HUES64 (cell line): ENCODE measurements at regions not wholly inside any gene's neighbourhood (a gene's known extent, or its start where the extent isn't known, plus 50 kb on each side); places are given as distances from the start of the nearest gene placed in this dataset.

Experiments used
- H3K27ac ChIP-seq: 2 replicates; pipeline ENCODE4 v1.7.0; 2013; ENCODE audit warnings: low read depth, low read length, inconsistent platforms
- H3K27me3 ChIP-seq: 2 replicates; pipeline ENCODE4 v1.6.1; 2013; ENCODE audit warnings: mild to moderate bottlenecking, low read length; ENCODE audit not compliant: insufficient read depth
- H3K36me3 ChIP-seq: 2 replicates; pipeline ENCODE4 v1.6.1; 2013; ENCODE audit warnings: mild to moderate bottlenecking, low read length; ENCODE audit not compliant: insufficient read depth
- H3K4me1 ChIP-seq: 2 replicates; pipeline ENCODE4 v1.6.1; 2013; ENCODE audit warnings: mild to moderate bottlenecking, low read length, moderate library complexity; ENCODE audit not compliant: insufficient read depth
- H3K4me3 ChIP-seq: 2 replicates; pipeline ENCODE4 v1.5.1; 2013; ENCODE audit warnings: mild to moderate bottlenecking, low read length, moderate library complexity
- H3K9ac ChIP-seq: 2 replicates; pipeline ENCODE4 v1.6.1; 2013; ENCODE audit warnings: mild to moderate bottlenecking, low read depth, low read length
- H3K9me3 ChIP-seq: 2 replicates; pipeline ENCODE4 v1.6.1; 2013; ENCODE audit warnings: low read depth, low read length; ENCODE audit not compliant: insufficient read depth
- WGBS: fragments of 150-250, 120-280 bp; methylation state at CpG from one replicate; pipeline ENCODE4 v1.1.7; 2013; ENCODE audit warnings: missing lambda C conversion rate; 5-methylcytosine and 5-hydroxymethylcytosine counted together

DNA sequence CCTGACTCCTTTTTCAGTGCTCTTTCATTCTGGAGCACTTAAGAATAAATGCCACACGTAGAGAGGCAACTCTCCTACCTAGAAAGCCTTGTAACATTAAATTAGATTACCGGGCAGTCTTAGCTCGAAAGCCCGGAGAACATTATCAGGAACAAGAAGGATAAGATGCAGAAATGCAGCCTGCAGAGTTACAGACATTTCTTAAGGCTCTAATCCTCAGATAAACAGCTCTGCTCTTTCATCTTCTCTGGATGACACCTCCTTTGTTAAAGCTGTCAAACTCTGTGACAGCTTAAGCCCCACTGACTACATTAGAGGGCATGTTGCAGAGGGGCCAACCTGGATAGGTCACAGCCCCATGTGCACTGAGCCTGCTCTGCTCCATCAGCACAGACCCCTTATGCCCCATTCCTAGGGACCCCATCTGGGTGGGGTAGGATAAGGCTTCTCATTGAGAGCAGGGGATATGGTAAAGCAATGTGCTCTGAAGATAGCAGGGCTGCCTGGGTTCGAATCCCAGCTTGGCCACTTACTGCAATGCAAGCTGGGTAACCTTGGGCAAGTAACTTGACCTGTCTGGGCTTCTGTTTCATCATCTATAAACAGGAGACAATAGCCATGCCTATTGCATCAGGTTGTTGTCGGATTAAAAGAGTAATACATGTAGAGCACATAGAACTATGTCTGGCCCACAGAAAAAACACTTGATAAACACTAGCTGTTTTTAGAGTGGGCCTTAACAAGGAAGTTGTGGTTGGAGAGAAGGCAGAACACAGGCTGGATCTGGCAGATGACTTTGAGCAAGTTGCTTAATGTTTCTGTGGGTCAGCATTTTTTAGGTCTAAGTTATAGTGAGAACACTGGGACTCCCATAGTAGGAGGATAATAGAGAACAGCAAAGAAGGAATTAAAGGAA is 111.4 kb downstream of the THNSL2 start:
- Histone ChIP-seq H3K36me3 (no peaks in the 10 kb centered on the region), H3K4me1 (no peaks in the 10 kb centered on the region), H3K27me3 (no peaks in the 10 kb centered on the region), H3K4me3 (no peak overlapping the region), H3K27ac (no peak overlapping the region), H3K9ac (no peak overlapping the region), H3K9me3 (0 out of 2 replicates have a peak, but pooled peaks cover 6% of the 10 kb centered on the region)
- WGBS = 87% methylated on average over 6 of the region's 6 CpGs

DNA sequence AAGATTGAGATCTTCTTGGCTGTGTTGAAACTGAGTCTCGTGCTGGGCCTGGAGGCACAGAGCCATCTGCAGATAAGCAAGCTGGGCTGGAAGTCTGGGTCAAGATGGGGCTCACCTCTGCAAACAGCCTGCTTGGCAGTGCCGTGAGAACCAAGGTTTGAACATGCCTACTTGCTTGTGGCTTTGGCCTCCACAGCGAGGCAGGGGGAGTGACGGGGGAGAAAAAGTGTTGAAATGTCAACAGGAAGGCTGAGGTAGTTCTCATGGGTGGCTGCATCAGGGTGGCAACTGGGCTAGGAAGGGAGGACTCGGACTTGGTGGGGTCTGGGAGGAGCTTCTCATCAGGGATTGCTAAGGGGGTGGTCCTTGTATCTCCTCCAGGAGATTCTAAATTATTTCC is 99.7 kb downstream of the THNSL2 start:
- Histone ChIP-seq H3K27me3 (no peaks in the 10 kb centered on the region), H3K27ac (no peak overlapping the region), H3K9ac (no peak overlapping the region), H3K9me3 (0 out of 2 replicates have a peak, but pooled peaks cover 5% of the 10 kb centered on the region), H3K4me1 (peaks cover 3% of the 10 kb centered on the region; the same call in 1 of the 2 replicates), H3K4me3 (no peak overlapping the region), H3K36me3 (no peaks in the 10 kb centered on the region)
- WGBS = 86% methylated on average over 5 of the region's 5 CpGs

DNA sequence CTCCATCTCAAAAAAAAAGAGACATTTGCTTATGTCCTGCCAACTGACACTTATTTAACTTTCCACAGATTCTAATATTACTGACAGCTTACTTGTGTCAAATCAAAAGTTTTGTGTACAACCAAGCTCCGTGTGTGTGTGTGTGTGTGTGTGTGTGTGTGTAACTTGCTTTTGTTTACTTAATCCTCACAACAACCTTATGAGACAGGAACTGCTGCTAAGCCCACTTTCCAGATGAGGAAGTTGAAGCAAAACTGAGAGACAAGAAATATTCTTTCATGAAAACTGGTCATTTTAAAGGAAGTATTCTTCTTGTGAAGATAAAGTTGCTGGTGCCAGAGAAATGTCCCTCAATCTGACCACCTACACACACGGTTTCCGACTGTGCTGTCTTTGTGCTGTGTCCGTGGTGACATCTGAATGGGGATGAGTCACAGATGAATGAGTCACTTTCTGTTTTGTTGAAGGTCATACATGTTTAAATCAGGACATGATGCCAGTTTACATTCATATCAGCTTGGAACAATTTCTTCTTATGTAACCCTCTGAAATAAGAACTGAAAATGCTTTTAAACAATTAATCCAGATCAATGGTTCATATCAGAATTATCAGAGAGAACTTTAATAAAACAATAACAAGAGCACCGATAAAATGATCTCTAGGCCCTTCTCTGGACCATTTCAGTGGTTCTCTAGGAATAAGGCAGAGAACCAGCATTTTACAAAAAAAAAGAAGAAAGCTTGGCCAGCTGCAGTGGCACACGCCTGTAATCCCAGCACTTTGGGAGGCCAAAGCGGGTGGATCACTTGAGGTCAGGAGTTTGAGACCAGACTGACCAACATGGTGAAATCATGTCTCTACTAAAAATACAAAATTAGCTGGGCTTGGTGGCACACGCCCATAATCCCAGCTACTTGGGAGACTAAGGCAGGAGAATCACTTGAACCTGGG is 95.5 kb downstream of the THNSL2 start:
- Histone ChIP-seq H3K9ac (no peak overlapping the region), H3K4me3 (no peak overlapping the region), H3K27ac (no peak overlapping the region), H3K27me3 (no peaks in the 10 kb centered on the region), H3K4me1 (peaks cover 3% of the 10 kb centered on the region; the same call in 1 of the 2 replicates), H3K36me3 (no peaks in the 10 kb centered on the region), H3K9me3 (0 out of 2 replicates have a peak, but pooled peaks cover 5% of the 10 kb centered on the region)
- WGBS = 88% methylated on average over 7 of the region's 8 CpGs

DNA sequence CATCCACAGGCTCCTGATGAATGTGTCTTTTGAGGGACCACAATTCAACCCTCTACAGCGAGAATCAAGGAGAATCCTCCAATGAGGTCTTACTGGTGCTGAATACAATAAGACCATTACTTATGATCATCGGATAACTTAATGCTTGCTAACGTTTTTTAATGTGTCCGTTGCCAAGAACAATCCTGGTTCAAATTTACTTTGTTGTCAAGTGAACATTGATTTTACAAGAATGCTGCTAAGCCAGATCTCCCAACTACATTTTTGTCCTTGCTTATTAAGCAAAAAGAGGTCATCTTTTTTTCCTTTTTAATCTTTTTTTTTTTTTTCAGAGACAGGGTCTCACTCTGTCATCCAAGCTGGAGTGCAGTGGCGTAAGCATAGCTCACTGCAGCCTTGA is 93.7 kb downstream of the THNSL2 start:
- H3K36me3 ChIP-seq = no peaks in the 10 kb centered on the region
- H3K4me1 ChIP-seq = peaks cover 3% of the 10 kb centered on the region; the same call in 1 of the 2 replicates
- no peak overlapping the region for H3K9ac ChIP-seq
- H3K4me3 ChIP-seq = no peak overlapping the region
- H3K27ac ChIP-seq = no peak overlapping the region
- H3K27me3 ChIP-seq = no peaks in the 10 kb centered on the region
- WGBS = 92% methylated on average over 5 of the region's 5 CpGs
- 0 out of 2 replicates have a peak, but pooled peaks cover 1% of the 10 kb centered on the region for H3K9me3 ChIP-seq

DNA sequence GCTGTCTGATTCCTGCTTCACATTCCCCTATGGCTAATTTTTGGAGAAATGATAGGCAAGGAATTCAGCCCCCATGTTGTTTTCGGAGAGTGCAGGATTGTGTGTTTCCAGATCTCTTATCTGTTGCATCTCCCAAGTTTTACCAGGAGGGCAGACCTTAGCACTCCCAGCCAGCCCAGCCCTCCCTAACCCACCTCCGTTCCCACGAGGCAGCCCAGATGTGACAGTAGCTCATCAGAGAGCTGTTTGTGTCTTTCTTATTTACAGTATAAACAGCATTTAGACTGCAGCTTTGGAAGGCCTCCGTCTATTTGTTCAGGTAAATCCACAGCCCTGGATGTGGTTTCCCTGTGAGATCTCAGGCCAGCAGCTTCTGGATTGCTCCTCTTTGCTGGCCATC is 91.6 kb downstream of the THNSL2 start:
- Histone ChIP-seq H3K27me3 (no peaks in the 10 kb centered on the region), H3K4me1 (peaks cover 8% of the 10 kb centered on the region; the same call in 1 of the 2 replicates)

DNA sequence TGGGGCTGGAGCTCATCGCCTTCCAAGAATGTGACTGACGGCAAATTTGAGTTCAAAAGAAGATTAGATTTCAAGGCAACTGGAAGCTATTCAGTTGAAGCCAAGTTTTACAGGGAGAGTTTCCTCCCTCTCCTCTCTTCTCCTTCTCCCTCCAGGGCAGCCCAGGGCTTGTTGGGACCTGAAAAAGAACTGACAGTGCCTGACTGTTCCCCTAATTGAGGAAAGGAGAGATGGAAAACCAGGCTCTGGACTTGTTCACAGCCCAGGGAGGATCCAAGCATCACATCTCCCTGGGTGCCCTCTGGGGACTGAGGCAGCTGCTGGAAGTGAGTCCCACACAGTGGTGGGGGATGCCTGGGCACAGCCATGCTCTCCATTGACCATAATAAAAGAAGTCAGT is 88.1 kb downstream of the THNSL2 start:
- H3K27me3 ChIP-seq = no peaks in the 10 kb centered on the region
- peaks cover 5% of the 10 kb centered on the region; the same call in 1 of the 2 replicates for H3K4me1 ChIP-seq
- H3K9me3 ChIP-seq = no peaks in the 10 kb centered on the region
- H3K27ac ChIP-seq = no peak overlapping the region
- no peak overlapping the region for H3K4me3 ChIP-seq
- H3K9ac ChIP-seq = no peak overlapping the region
- H3K36me3 ChIP-seq = no peaks in the 10 kb centered on the region
- WGBS = 97% methylated on average over 2 of the region's 2 CpGs

More for the DNA sequence above, 91.6 kb downstream of the THNSL2 start:
- Histone ChIP-seq H3K9ac (no peak overlapping the region), H3K36me3 (no peaks in the 10 kb centered on the region), H3K27ac (no peak overlapping the region), H3K9me3 (no peaks in the 10 kb centered on the region), H3K4me3 (no peak overlapping the region)
- WGBS = 76% methylated on average over 4 of the region's 4 CpGs

DNA sequence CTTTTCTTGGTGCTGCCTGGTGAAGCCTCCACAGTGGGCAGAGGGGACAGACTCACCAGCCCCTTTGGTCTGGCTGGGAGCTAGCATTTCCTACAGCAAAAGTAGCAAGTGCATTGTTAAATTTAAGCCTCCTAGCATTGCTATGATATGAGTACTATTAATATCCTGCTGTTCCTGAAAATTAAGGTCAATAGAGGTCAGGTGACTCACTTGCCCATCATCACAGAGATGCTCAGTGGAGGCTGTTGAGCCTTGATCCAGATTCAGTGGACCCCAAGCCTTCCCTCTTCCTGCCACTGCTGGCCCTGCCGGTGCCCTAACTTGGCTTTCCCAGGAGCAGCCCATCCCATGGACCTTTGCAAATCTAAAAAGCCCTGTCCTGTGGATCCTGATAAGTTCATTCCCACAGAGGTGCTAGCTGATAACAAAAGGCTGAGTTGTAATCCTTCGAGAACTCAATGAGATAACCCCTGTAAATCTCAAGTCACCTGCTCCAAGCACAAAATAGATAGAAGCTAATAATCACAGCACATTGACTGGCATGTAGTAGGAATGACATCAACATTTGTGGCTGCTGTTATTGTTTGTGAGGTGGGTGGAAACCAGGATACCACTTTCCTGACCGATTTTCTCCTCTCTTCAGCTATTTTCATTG is 84.4 kb downstream of the THNSL2 start:
- 86% methylated on average over 3 of the region's 3 CpGs for WGBS
- Histone ChIP-seq H3K27me3 (no peaks in the 10 kb centered on the region), H3K9me3 (no peaks in the 10 kb centered on the region), H3K9ac (no peak overlapping the region), H3K4me3 (no peak overlapping the region), H3K36me3 (no peaks in the 10 kb centered on the region), H3K4me1 (peaks cover 5% of the 10 kb centered on the region; the same call in 1 of the 2 replicates), H3K27ac (no peak overlapping the region)

DNA sequence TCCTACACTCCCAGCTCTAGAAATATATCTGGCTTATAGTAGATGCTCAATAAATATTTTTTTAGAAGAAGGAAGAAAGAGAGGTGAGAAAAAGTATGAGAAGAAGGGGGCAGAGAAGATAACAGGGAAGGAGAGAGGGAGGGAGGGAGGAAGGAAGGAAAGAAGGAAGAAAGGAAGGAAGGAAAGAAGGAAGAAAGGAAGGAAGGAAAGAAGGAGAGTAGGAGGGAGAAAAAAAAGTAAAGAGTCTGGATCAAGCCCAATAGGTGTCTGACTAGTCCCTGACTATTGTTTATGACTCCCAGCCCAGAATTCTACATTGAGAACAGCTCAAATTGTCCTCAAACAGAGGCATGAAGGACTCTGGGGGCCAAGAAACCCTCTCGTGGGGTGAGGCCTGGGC is 83.9 kb downstream of the THNSL2 start:
- Histone ChIP-seq H3K27me3 (no peaks in the 10 kb centered on the region), H3K36me3 (no peaks in the 10 kb centered on the region), H3K9me3 (no peaks in the 10 kb centered on the region), H3K9ac (no peak overlapping the region), H3K4me3 (no peak overlapping the region), H3K27ac (no peak overlapping the region), H3K4me1 (peaks cover 5% of the 10 kb centered on the region; the same call in 1 of the 2 replicates)
- WGBS = 86% methylated on average over 1 of the region's 1 CpG

DNA sequence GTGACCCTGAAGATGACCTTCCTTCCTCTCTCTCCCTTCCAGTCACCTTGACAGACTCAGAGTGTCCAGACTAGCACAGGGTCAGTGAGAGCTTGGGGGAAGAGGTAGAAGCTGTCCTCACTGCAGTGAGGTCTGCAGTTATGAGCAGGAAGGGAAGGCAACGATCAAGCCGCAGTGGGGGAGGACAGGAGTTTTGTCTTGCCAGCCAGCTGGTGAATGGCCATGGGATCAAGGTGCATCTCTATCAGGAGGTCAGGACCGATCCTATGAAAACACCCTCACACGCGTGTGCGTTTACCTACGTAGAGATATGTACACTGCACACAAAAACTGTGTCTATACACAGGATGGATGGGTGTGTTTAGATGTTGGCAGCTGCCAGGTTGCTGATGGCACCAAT is 83.2 kb downstream of the THNSL2 start:
- H3K27me3 ChIP-seq = no peaks in the 10 kb centered on the region
- no peak overlapping the region for H3K4me3 ChIP-seq
- no peaks in the 10 kb centered on the region for H3K9me3 ChIP-seq
- no peaks in the 10 kb centered on the region for H3K36me3 ChIP-seq
- WGBS = 98% methylated on average over 7 of the region's 7 CpGs
- H3K4me1 ChIP-seq = peaks cover 5% of the 10 kb centered on the region; the same call in 1 of the 2 replicates
- H3K9ac ChIP-seq = no peak overlapping the region
- H3K27ac ChIP-seq = no peak overlapping the region

DNA sequence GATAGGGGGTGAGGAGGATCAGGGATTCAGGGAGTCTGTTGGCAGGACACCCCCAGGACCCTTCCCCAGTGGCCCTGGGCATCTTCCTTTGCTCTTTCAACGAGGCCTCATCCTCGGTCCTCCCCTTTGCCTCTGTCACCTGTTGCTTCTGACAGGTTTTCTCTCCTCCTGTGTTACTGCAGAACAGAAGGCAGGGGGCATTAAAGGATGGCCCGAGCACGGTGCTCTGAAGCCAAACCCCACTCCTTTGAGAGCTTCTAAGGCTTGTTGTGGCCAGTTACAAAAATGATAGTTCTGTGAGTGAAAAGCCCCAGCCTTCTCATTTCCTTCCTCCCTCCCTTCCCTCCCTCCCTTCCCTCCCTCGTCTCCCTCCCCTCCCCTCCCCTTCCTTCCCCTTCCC is 82.5 kb downstream of the THNSL2 start:
- Histone ChIP-seq H3K9ac (no peak overlapping the region), H3K9me3 (0 out of 2 replicates have a peak, but pooled peaks cover 1% of the 10 kb centered on the region), H3K27ac (no peak overlapping the region), H3K4me3 (no peak overlapping the region), H3K27me3 (no peaks in the 10 kb centered on the region), H3K4me1 (peaks cover under 1% of the 10 kb centered on the region; the same call in 1 of the 2 replicates), H3K36me3 (no peaks in the 10 kb centered on the region)
- 67% methylated on average over 4 of the region's 5 CpGs for WGBS
